SKM-1 treated with dmso at 0.1 percent for 144 hours (cell line): ENCODE measurements at regions not wholly inside any gene's neighbourhood (a gene's known extent, or its start where the extent isn't known, plus 50 kb on each side); places are given as distances from the start of the nearest gene placed in this dataset.
A peak's percentile ranks its signal among the peaks of the same experiment; 100 is the strongest.

ENCODE experiments used
- DNase-seq: peaks from one replicate; lab custom pipeline; 2025; ENCODE audit not compliant: unreplicated experiment; lab: John Stamatoyannopoulos, UW

DNA sequence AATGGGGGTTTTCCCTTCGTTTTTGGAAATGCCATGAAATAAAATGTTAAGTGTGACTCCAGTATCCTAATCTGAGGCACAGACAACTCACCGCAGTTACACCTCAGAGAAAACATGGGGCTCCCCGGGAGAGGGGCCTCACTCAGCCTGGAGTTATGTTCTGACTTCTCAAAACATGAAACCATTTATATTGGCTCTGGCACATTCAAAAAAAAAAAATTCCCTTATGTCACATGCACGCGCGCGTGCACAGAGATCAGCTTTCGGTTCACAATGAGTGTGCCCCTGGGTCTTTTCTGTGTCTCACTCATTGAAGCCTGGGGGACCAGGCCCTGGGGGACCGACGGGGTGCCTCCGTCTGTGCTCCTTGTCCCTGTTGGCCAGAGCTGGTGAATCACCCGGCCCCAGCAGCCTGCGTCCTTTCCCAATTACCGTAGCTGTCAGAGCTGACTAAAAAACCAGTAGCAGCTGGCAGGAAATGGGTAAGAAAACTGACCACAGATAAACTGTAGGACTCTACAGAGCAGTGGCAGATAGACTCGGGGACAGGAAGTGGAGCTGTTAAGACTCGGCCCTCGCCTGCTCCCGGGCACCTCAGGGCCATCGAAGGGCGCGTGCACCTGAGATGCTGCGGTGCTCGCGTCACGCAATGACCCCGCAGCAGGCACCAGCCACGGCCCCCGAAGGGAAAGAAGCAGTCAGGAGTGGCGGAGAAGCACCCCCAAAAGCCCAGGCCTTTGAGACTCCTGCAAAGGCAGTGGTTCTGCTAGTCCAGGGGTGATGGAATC lies 138.3 kb upstream of the ID2 start:
- DNase-seq: peak; percentile 93

DNA sequence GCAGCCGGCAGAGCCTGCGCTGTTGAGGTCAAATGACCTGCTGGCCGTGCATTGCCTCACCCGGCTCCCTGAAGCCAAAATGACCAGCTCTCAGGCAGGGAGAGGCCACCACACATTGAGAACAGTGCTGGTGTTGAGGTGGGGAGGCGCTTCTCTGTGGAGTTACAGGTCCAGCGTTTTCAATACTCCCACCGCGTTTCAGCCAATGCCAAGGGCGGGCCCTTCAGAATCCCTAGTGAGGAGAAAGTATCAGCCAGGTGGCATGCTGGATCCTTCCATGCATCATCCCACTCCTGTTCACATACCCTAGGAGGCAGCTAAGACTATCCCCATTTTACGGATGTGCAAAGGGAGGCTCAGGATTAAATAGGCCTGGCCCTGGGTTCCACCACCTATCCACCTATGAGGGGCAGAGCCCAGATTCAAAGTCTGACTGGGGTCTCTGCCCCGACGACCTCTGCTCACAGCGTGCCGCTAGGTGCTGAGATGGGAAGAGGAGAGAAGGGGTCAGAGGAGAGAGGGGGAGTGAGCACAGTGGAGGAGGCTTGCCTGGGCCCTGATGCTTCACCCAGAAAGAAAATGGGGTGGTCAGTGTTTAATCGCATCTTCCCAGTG lies 137.6 kb upstream of the ID2 start:
- DNase-seq: no peak

GRCh38 chr2:8544786-8545694 lies 136.8 kb upstream of the ID2 start:
- peak; percentile 75 for DNase-seq

DNA sequence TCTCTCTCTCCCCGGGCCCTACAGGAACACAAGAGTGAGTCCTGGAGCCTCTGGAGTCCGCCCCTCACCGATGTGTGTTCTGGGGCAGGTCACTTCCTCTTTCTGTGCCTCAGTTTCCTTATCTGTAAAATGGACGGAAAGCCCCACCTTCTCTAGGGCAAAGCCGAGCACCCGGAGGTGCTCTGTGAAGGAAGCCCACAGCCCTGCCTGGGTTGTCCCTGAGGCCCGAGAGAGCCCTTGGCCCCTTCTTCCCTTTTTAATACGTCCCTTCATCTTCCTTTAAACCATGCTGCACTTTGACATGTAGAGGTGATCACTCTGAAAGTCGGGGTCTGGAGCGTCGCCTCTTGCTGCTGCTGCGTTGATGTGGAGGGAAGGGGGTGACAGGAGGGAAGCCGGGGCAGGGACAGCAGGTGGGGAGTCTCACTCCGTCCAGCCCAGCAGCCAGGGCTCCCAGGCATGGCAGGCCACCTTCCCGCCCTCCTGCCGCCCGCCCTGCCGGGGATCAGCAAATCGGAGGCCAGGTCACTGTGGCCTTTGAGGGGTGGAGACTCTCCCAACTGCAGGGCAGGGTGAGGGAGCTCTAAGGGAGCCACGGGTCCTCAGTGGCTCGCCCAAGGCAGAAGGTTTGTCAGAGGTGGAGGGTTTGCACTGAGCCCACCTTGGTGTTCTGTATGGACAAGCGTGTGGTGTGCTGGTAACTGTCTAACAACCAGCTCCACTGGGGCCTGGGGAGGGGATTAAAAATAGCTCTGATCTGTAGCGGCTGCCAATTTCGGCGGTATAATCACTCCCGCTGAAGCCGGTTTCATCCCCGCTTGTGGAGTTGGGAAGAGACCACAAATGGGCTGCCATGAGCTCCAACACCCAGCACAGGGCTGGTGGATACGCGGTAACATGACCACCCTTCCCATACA lies 135.9 kb upstream of the ID2 start:
- DNase-seq: no peak

- DNase-seq: peak; percentile 68
These were observed 135.1 kb upstream of the ID2 start for GRCh38 chr2:8546612-8547283.

DNA sequence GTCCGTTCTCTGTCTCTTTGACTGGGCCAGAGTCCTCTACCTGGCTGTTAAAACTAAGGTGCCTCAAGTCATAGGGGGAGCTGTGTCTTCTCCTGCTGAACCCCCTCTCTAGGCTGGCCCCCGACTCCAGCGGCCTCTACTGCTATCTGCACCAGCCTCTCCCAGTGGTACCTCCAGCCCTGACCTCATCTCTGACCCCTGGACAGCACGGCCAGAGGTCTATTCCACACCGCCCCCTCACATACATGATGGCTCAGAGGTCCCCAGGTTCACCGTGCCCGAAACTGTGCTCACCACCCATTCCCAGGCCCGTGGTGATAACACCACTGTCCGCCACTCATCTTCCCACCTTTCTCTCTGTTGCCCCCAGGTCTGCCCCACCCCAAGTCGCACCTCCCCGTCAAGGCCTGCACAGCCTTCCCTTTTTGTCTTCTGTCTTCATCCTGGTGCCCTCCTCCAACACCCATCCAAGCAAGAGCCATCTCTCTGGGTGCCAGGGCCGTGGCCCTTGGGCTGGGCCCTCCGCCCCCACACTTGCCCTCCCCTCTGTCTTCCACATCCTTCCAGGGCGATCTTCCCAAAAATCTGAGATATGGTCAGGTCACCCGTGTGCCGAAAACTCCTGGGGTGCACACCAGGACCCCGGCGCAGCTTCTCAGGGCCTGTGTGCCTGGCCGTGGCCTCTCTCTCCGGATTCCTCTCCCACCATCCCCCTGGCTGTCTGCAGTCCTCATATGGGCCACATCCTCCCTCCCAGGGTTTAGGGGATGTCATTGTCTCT lies 134.4 kb upstream of the ID2 start:
- DNase-seq: no peak

DNA sequence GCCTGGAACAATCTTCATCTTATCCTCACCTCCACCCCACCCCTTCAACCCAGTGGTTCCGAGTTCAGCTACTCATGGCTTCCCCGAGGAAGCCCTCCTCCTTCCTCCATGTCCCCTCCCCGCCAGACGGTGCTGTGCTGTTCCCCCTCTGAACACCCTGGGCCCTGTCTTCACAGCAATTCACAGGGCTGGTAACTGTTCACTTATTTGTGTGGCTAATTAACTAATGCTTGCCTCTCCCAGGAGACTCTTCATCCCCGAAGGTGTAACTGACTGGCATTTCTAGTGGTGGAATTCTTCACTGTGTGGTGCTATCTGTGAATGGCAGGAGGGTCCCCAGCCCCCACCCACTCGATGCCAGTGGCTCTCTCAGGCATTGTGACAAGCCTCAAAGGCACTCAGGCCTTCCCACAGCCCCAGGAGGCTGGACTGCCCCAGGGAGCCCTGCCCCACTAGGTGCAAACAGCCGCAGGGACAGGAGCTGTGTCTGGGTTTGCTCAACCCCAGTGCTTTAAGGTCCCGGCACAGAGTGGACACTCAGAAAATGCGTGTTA lies 133.7 kb upstream of the ID2 start:
- DNase-seq: no peak

DNA sequence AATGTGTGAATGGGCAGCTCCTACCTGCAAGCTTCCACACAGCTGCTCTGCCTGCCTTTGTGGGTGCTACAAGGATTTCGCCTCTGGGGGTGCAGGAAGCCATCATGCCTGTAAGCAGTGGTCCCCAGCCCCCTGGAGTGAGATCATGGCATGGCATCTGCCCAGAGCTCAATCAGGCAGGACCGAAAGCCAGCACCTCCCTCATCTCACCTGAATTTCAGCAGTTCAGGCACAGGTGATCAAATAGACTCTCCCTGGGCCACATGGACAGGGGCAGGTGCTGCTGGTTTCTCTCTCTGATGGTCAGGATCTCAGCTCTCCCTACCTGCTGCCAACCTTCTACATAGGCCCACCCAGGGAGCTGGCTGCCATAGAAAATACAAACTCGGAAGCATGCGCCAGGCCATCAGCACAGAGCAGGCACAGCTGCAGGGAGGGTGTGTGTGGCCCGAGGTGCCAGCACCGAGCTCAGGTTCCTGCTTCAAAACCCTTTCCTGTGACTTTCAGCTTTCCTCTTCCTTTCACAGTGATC lies 133.2 kb upstream of the ID2 start:
- no peak for DNase-seq

- DNase-seq: no peak
These were observed 132.5 kb upstream of the ID2 start for GRCh38 chr2:8549273-8549922.

DNA sequence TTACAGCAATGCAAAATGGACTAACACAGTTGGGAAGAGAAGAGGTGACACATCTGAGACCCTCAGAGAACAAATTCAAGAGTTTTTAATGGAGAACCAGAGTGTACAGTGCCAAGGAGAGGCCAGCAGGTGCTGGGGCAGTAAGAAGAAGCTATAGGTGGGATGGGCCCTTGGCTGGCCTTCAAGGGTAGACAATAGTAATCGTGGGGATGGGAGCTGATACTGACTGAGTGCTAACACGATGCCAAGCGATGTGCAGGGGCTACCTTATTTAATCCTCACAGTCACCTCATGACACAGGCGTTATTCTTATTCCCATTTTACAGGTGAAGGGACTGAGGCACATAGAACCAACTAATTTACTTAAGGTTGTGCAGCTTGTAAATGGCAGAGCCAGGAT lies 131.9 kb upstream of the ID2 start:
- DNase-seq: no peak

DNA sequence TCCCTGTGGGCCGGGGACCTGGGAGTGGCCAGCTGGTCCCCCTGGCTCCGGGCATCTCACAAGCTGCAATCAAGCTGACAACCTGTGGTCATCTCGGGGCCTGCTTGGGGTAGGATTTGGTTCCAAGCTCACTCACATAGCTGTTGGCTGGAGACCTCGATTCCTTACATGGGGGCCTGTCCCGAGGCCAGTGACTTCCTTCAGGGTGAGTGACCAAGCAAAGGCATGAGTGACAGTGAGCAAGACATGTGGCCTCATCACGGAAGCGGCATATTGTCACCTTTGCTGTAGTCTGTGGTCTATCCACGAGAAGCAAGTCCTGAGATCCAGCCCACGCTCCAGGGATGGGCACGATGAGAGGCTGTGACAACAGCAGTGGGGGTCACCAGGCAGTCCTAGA lies 131.4 kb upstream of the ID2 start:
- no peak for DNase-seq

GRCh38 chr2:8550937-8551621 lies 130.8 kb upstream of the ID2 start:
- no peak for DNase-seq

DNA sequence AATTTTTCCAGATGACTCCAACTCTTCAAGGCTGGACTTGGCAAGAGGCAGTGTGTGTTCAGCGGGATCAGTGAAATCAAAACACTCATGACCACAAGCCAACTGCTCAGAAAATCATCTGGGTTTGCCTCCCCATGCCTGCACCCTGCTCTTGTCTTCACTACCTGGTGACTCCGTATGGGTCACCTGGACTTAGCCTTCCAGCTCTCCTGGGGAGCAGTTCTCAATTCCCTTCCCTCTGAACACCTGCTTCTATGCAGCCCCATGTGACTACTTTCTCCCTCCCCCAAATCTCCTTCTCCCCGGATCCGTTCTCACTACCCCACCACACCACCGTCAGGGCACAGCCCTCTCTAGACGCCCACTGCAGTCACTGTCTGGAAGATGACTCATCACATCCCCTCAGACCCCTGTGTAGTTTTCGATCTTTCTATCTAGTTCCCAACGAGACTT lies 130.2 kb upstream of the ID2 start:
- no peak for DNase-seq

DNA sequence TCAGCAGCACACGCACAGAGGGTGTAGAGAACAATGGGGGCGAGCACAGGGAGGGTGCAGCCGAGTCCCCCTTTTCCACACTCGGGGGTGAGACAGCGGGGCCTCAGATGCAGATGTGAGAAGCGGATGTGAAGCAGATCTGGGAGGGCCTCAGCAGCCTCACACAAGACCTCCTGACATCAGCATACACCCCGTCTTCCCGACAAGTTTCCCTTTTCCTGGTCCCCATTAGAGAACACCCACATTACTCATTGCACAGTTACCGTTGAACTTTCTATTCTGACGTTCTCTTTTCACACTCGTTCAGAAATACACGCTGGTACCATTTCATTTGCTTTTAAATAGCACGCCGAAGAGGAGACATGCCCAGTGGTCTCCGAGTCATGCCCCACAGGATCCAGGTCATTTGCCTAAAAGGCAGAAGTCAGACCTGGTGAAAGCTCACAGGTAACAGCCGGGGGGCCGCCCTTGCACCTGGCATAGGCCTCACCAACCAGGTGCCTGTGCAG lies 129.5 kb upstream of the ID2 start:
- no peak for DNase-seq

GRCh38 chr2:8553643-8554042 lies 128.2 kb upstream of the ID2 start:
- DNase-seq: no peak

DNA sequence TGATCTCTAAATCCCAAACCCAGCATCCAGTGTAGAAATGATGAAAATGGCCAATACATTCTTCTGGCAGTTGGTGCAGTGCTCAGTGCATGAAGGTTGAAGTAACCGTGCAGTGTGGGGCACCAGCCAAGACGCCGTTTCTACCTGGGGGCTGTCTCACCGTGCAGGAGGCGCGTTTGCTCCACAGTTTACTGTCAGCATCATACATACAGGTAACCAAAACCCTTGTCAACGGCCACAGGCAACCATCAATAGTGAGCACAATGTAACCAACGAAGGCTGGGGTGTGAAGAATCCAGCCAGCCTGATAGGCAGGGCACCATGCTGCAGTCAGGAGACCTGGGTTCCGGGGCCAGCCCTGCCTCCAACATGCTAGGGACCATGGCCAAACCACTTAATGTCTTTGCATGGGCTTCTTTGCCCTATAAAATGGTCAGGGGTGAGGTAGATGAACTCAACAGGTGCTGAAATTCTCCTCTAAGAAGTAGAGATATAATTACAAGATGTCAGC lies 127.5 kb upstream of the ID2 start:
- no peak for DNase-seq

DNA sequence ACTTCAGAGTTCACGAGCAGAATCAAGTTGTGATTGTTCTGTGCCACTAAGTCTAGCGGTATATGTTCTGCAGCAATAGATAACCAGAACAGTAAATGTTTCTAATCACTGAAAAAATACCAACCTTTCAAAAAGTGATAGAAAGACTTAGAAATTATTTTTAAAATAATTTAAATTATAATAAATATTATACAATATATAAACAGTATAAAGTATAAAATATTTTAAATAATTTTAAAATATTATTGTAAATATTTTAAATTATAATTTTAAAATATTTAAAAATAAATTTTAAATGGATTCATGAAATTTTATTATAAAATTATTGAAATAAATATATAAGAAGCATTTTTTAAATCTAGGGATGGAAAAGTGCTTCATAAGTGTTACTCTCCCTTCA lies 126.3 kb upstream of the ID2 start:
- no peak for DNase-seq
